Astrocyte (in vitro differentiated cells and primary cell): ENCODE measurements at regions not wholly inside any gene's neighbourhood (a gene's known extent, or its start where the extent isn't known, plus 50 kb on each side); places are given as distances from the start of the nearest gene placed in this dataset.

ENCODE experiments used
- DNase-seq: peaks from one replicate; pipeline ENCODE4 v3.0.0-alpha.2; 2010; ENCODE audit warnings: low read depth
- FAIRE-seq: peaks from 2 replicates; lab custom pipeline; 2011; peaks lifted over from hg19 to GRCh38; lab: Jason Lieb, UNC
- H2AFZ ChIP-seq: 2 replicates; pipeline ENCODE4 v1.6.0; 2012; ENCODE audit warnings: low read depth, low read length, inconsistent platforms
- H3K27ac ChIP-seq: 2 replicates; pipeline ENCODE4 v1.5.1; 2011; ENCODE audit warnings: low read depth, low read length, inconsistent platforms
- H3K27me3 ChIP-seq: 2 replicates; pipeline ENCODE4 v1.6.0; 2011; ENCODE audit warnings: low read length, inconsistent platforms; ENCODE audit not compliant: insufficient read depth
- H3K36me3 ChIP-seq: 2 replicates; pipeline ENCODE4 v1.5.1; 2011; ENCODE audit warnings: low read length, inconsistent platforms; ENCODE audit not compliant: insufficient read depth
- H3K4me1 ChIP-seq: 2 replicates; pipeline ENCODE4 v1.5.1; 2011; ENCODE audit warnings: low read length, inconsistent platforms; ENCODE audit not compliant: insufficient read depth
- H3K4me2 ChIP-seq: 2 replicates; pipeline ENCODE4 v1.6.0; 2012; ENCODE audit warnings: low read length, inconsistent platforms
- H3K4me3 ChIP-seq: 2 replicates; pipeline ENCODE4 v1.5.1; 2011; ENCODE audit warnings: low read depth, mild to moderate bottlenecking, low read length, inconsistent platforms; ENCODE audit not compliant: insufficient read depth
- H3K79me2 ChIP-seq: 2 replicates; pipeline ENCODE4 v1.6.0; 2012; ENCODE audit warnings: mild to moderate bottlenecking, low read length, inconsistent platforms; ENCODE audit not compliant: insufficient read depth
- H3K9ac ChIP-seq: 2 replicates; pipeline ENCODE4 v1.6.0; 2012; ENCODE audit warnings: mild to moderate bottlenecking, low read length, inconsistent platforms
- H3K9me3 ChIP-seq: 2 replicates; pipeline ENCODE4 v1.5.1; 2012; ENCODE audit warnings: low read depth, mild to moderate bottlenecking, low read length, inconsistent platforms; ENCODE audit not compliant: insufficient read depth
- H4K20me1 ChIP-seq: 2 replicates; pipeline ENCODE4 v1.6.0; 2012; ENCODE audit warnings: low read length, inconsistent platforms; ENCODE audit not compliant: insufficient read depth
- H3K27ac Mint-ChIP-seq: one replicate; pipeline ENCODE4 v1.8.0; 2021; ENCODE audit warnings: mild to moderate bottlenecking, mixed read lengths; ENCODE audit not compliant: unreplicated experiment
- H3K27me3 Mint-ChIP-seq: one replicate; pipeline ENCODE4 v1.8.0; 2021; ENCODE audit warnings: low read depth, mixed read lengths; ENCODE audit not compliant: unreplicated experiment
- H3K36me3 Mint-ChIP-seq: one replicate; pipeline ENCODE4 v1.8.0; 2021; ENCODE audit warnings: low read depth, mixed read lengths; ENCODE audit not compliant: unreplicated experiment
- H3K4me1 Mint-ChIP-seq: one replicate; pipeline ENCODE4 v1.8.0; 2021; ENCODE audit warnings: low read depth, mixed read lengths; ENCODE audit not compliant: unreplicated experiment
- H3K4me3 Mint-ChIP-seq: one replicate; pipeline ENCODE4 v1.8.0; 2021; ENCODE audit warnings: mild to moderate bottlenecking, moderate library complexity, mixed read lengths; ENCODE audit not compliant: unreplicated experiment
- H3K9me3 Mint-ChIP-seq: one replicate; pipeline ENCODE4 v1.8.0; 2021; ENCODE audit warnings: mild to moderate bottlenecking, mixed read lengths; ENCODE audit not compliant: unreplicated experiment
- CTCF ChIP-seq: IDR thresholded peaks from 2 replicates; pipeline ENCODE4 v1.5.1; 2011; ENCODE audit warnings: low read depth, mild to moderate bottlenecking, inconsistent platforms, low read length, moderate library complexity; ENCODE audit not compliant: insufficient read depth
- EZH2 ChIP-seq: IDR thresholded peaks from 2 replicates; pipeline ENCODE4 v1.6.1; 2012; ENCODE audit warnings: mild to moderate bottlenecking, low read length, inconsistent platforms; ENCODE audit not compliant: insufficient read depth

GRCh38 chr22:47919001-47919441 is 1156.6 kb downstream of the TBC1D22A start:
- Mint-ChIP-seq H3K27me3 (peaks cover 24% of the 10 kb centered on the region), H3K27ac (no peak overlapping the region), H3K9me3 (peaks cover 13% of the 10 kb centered on the region), H3K4me1 (no peaks in the 10 kb centered on the region), H3K36me3 (no peaks in the 10 kb centered on the region), H3K4me3 (no peak overlapping the region)
- FAIRE-seq (no peak), DNase-seq (no peak)
- H3K9ac ChIP-seq: no peak overlapping the region
- no peak for TF ChIP-seq EZH2
- TF ChIP-seq CTCF: no peak
- H3K4me2 ChIP-seq: no peak overlapping the region
- H3K4me1 ChIP-seq: no peaks in the 10 kb centered on the region
- H3K27me3 ChIP-seq: no peaks in the 10 kb centered on the region
- H3K4me3 ChIP-seq: no peak overlapping the region
- H2AFZ ChIP-seq: no peak overlapping the region
- H3K36me3 ChIP-seq: no peaks in the 10 kb centered on the region
- H3K9me3 ChIP-seq: peaks cover 7% of the 10 kb centered on the region
- no peaks in the 10 kb centered on the region for H4K20me1 ChIP-seq
- no peaks in the 10 kb centered on the region for H3K79me2 ChIP-seq
- no peak overlapping the region for H3K27ac ChIP-seq

GRCh38 chr22:47918276-47918921 is 1155.9 kb downstream of the TBC1D22A start:
- Histone ChIP-seq H3K4me3 (no peak overlapping the region), H3K79me2 (no peaks in the 10 kb centered on the region), H3K4me2 (no peak overlapping the region), H3K4me1 (no peaks in the 10 kb centered on the region), H4K20me1 (no peaks in the 10 kb centered on the region), H2AFZ (no peak overlapping the region), H3K9ac (no peak overlapping the region), H3K9me3 (peaks cover 6% of the 10 kb centered on the region), H3K27ac (no peak overlapping the region), H3K36me3 (no peaks in the 10 kb centered on the region), H3K27me3 (no peaks in the 10 kb centered on the region)
- DNase-seq (no peak), FAIRE-seq (no peak)
- Mint-ChIP-seq H3K9me3 (peaks cover 13% of the 10 kb centered on the region), H3K27ac (no peak overlapping the region), H3K27me3 (peaks cover 20% of the 10 kb centered on the region), H3K36me3 (no peaks in the 10 kb centered on the region), H3K4me3 (no peak overlapping the region), H3K4me1 (no peaks in the 10 kb centered on the region)
- TF ChIP-seq EZH2: no peak
- TF ChIP-seq CTCF: no peak

- no peak overlapping the region for H3K4me3 Mint-ChIP-seq
- peaks cover 5% of the 10 kb centered on the region for H3K9me3 ChIP-seq
- TF ChIP-seq CTCF (no peak), EZH2 (no peak)
- H4K20me1 ChIP-seq: no peaks in the 10 kb centered on the region
- H3K9ac ChIP-seq: no peak overlapping the region
- no peak overlapping the region for H3K27ac Mint-ChIP-seq
- H3K4me1 Mint-ChIP-seq: no peaks in the 10 kb centered on the region
- H3K27me3 Mint-ChIP-seq: peaks cover 7% of the 10 kb centered on the region
- no peak overlapping the region for H3K4me2 ChIP-seq
- no peak overlapping the region for H3K4me3 ChIP-seq
- H3K27ac ChIP-seq: no peak overlapping the region
- H3K9me3 Mint-ChIP-seq: peaks cover 2% of the 10 kb centered on the region
- no peaks in the 10 kb centered on the region for H3K4me1 ChIP-seq
- H3K27me3 ChIP-seq: no peaks in the 10 kb centered on the region
- H3K79me2 ChIP-seq: no peaks in the 10 kb centered on the region
- FAIRE-seq (no peak), DNase-seq (no peak)
- H3K36me3 ChIP-seq: no peaks in the 10 kb centered on the region
- no peak overlapping the region for H2AFZ ChIP-seq
- no peaks in the 10 kb centered on the region for H3K36me3 Mint-ChIP-seq
Observed at GRCh38 chr22:47914481-47915097, 1152.1 kb downstream of the TBC1D22A start.
